ENCODE measurements at regions not wholly inside any gene's neighbourhood (a gene's known extent, or its start where the extent isn't known, plus 50 kb on each side); places are given as distances from the start of the nearest gene placed in this dataset.
"Not testable (repeated sequence)": the region's sequence is repeated elsewhere in the genome, so short reads cannot be mapped to it uniquely, and the experiment has no call there.

DNA sequence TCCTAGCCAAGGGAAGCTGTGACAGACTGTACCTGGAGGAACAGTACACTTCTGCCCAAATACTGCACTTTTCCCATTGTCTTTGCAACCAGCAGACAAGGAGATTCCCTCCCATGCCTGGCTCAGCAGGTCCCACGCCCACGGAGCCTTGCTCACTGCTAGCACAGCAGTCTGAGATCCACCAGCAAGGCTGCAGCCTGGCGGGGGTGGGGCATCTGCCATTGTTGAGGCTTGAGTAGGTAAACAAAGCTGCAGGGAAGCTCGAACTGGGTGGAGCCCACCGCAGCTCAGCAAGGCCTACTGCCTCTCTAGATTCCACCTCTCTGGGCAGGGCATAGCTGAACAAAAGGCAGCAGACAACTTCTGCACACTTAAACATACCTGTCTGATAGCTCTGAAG is 268.9 kb downstream of the OSR1 start:
- TF ChIP-seq, protein P1, sequence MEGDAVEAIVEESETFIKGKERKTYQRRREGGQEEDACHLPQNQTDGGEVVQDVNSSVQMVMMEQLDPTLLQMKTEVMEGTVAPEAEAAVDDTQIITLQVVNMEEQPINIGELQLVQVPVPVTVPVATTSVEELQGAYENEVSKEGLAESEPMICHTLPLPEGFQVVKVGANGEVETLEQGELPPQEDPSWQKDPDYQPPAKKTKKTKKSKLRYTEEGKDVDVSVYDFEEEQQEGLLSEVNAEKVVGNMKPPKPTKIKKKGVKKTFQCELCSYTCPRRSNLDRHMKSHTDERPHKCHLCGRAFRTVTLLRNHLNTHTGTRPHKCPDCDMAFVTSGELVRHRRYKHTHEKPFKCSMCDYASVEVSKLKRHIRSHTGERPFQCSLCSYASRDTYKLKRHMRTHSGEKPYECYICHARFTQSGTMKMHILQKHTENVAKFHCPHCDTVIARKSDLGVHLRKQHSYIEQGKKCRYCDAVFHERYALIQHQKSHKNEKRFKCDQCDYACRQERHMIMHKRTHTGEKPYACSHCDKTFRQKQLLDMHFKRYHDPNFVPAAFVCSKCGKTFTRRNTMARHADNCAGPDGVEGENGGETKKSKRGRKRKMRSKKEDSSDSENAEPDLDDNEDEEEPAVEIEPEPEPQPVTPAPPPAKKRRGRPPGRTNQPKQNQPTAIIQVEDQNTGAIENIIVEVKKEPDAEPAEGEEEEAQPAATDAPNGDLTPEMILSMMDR (IDR thresholded peaks at IDR 0.05), result not testable (repeated sequence)
- not testable (repeated sequence) for TF ChIP-seq POLR2A (IDR thresholded peaks at IDR 0.05)

Data from vagina (tissue), 2 donors.